Endothelial cell of umbilical vein (primary cell): ENCODE measurements at regions not wholly inside any gene's neighbourhood (a gene's known extent, or its start where the extent isn't known, plus 50 kb on each side); places are given as distances from the start of the nearest gene placed in this dataset.

Experiments used
- BruUV-seq: library from RNA; stranded (reverse); fragments of 400-500 nt; replicated peaks from 2 replicates; lab custom pipeline; 2021; lab: Mats Ljungman, UMichigan
- CTCF ChIA-PET: fragments of 300-600, 350-600 bp; sonication (Branson Sonifier 250); formaldehyde crosslinking; loops from one replicate; lab custom pipeline; 2021; ENCODE audit warnings: antibody characterized with exemption, inconsistent platforms; lab: Charles Lee
- POLR2A ChIA-PET: fragments of 300-600, 350-600 bp; sonication (Branson Sonifier 250); formaldehyde crosslinking; loops from one replicate; lab custom pipeline; 2021; ENCODE audit warnings: antibody characterized with exemption, inconsistent platforms; lab: Charles Lee
- DNase-seq: peaks from one replicate; pipeline ENCODE4 v3.0.0-alpha.2; 2011; ENCODE audit warnings: low read depth, low spot score
- FAIRE-seq: peaks from 2 replicates; lab custom pipeline; 2011; peaks lifted over from hg19 to GRCh38; lab: Jason Lieb, UNC
- H2AFZ ChIP-seq: 2 replicates; pipeline ENCODE4 v1.6.0; 2012; ENCODE audit warnings: low read depth, low read length, control low read depth, inconsistent platforms
- H3K27ac ChIP-seq: 2 replicates; pipeline ENCODE4 v1.5.1; 2011; ENCODE audit warnings: low read depth, mild to moderate bottlenecking, control low read depth, low read length, moderate library complexity; ENCODE audit not compliant: insufficient read depth
- H3K27me3 ChIP-seq, 2 experiments: 2 replicates each; pipeline versions ENCODE4 v1.6.0 to v1.6.1; 2011; ENCODE audit warnings: low read length in 2 of 2, mixed read lengths in 1 of 2; ENCODE audit not compliant: control insufficient read depth in 2 of 2, insufficient read depth in 2 of 2
- H3K36me3 ChIP-seq, 2 experiments: 2 replicates in 1 of 2; 3 replicates in 1 of 2; pipeline ENCODE4 v1.5.1; 2011; ENCODE audit warnings: low read length in 2 of 2, mild to moderate bottlenecking in 1 of 2, moderate library complexity in 1 of 2; ENCODE audit not compliant: control insufficient read depth in 2 of 2, insufficient read depth in 2 of 2; ENCODE audit errors: extremely low read depth in 1 of 2
- H3K4me1 ChIP-seq: 3 replicates; pipeline ENCODE4 v1.5.1; 2011; ENCODE audit warnings: mild to moderate bottlenecking, low read length; ENCODE audit not compliant: control insufficient read depth, insufficient read depth; ENCODE audit errors: extremely low read depth
- H3K4me2 ChIP-seq: 2 replicates; pipeline ENCODE4 v1.6.1; 2011; ENCODE audit warnings: low read length, control low read depth, mixed read lengths; ENCODE audit not compliant: insufficient read depth
- H3K4me3 ChIP-seq, 3 experiments: fragments of 200-600 bp in 1 of 3; sonication (generic), shearing (Covaris generic) in 1 of 3; replicated peaks in 1 of 3; 2 replicates each; pipeline ENCODE4 v1.5.1; 2011 to 2016; ENCODE audit warnings: control low read depth in 3 of 3, low read length in 3 of 3, mild to moderate bottlenecking in 2 of 3, inconsistent platforms in 1 of 3, low read depth in 1 of 3, moderate library complexity in 1 of 3; ENCODE audit not compliant: insufficient read depth in 1 of 3
- H3K79me2 ChIP-seq: 2 replicates; pipeline ENCODE4 v1.6.0; 2012; ENCODE audit warnings: low read length, inconsistent platforms; ENCODE audit not compliant: control insufficient read depth, insufficient read depth
- H3K9ac ChIP-seq: replicated peaks from 2 replicates; pipeline ENCODE3; 2011; ENCODE audit warnings: low read length, control low read depth; ENCODE audit not compliant: insufficient read depth; ENCODE audit errors: extremely low read depth
- H3K9me1 ChIP-seq: replicated peaks from 3 replicates; pipeline ENCODE4 v1.6.0; 2011; ENCODE audit warnings: mild to moderate bottlenecking, low read length; ENCODE audit not compliant: control insufficient read depth, insufficient read depth; ENCODE audit errors: extremely low read depth
- H3K9me3 ChIP-seq: replicated peaks from 2 replicates; pipeline ENCODE4 v1.5.1; 2012; ENCODE audit warnings: low read length, inconsistent platforms; ENCODE audit not compliant: control insufficient read depth, insufficient read depth
- H4K20me1 ChIP-seq: replicated peaks from 2 replicates; pipeline ENCODE3; 2011; ENCODE audit warnings: mild to moderate bottlenecking, low read length; ENCODE audit not compliant: control insufficient read depth, insufficient read depth; ENCODE audit errors: extremely low read depth
- EZH2 ChIP-seq: IDR thresholded peaks from 2 replicates; pipeline ENCODE4 v1.6.1; 2012; ENCODE audit warnings: borderline replicate concordance, low read depth, mild to moderate bottlenecking, moderate library complexity, low read length, inconsistent platforms; ENCODE audit not compliant: severe bottlenecking
- FOS ChIP-seq: IDR thresholded peaks from 2 replicates; pipeline ENCODE4 v1.6.1; 2011; ENCODE audit warnings: mild to moderate bottlenecking, low read length, moderate library complexity, borderline replicate concordance; ENCODE audit not compliant: insufficient read depth
- GATA2 ChIP-seq: IDR thresholded peaks from 2 replicates; pipeline ENCODE4 v1.7.0; 2011; ENCODE audit warnings: low read depth, mild to moderate bottlenecking, moderate library complexity, mixed read lengths, low read length; ENCODE audit not compliant: insufficient read length, insufficient read depth
- JUN ChIP-seq: IDR thresholded peaks from 2 replicates; pipeline ENCODE4 v1.6.1; 2011; ENCODE audit warnings: borderline replicate concordance, low read depth; ENCODE audit not compliant: insufficient read length, insufficient read depth
- MYC ChIP-seq: IDR thresholded peaks from one replicate; pipeline ENCODE4 v1.6.1; 2011; ENCODE audit warnings: mild to moderate bottlenecking, low read depth, low read length
- POLR2A ChIP-seq: IDR thresholded peaks from 2 replicates; pipeline ENCODE4 v1.6.1; 2012; ENCODE audit warnings: low read depth, mild to moderate bottlenecking, control low read depth, low read length
- POLR2AphosphoS5 ChIP-seq: IDR thresholded peaks from 2 replicates; pipeline ENCODE4 v1.6.1; 2012; ENCODE audit warnings: low read depth, mild to moderate bottlenecking, control low read depth, low read length, moderate library complexity; ENCODE audit not compliant: insufficient read depth
- dilution Hi-C: fragments of 300-500 bp; cut with MboI; formaldehyde crosslinking; loops from one replicate; pipeline ENCODE4 v1.15.0; 2019; ENCODE audit warnings: low sequenced_read_pairs; ENCODE audit not compliant: extremely low pct_ligation_motif_present
- intact Hi-C: fragments of 100-400 bp; cut with micrococcal nuclease; formaldehyde crosslinking; loops from one replicate; pipeline ENCODE4 v1.10.0; 2022
- TF ChIP-seq, protein P1 (sequence below), 2 donors: IDR thresholded peaks; 1 replicate in 1 of 2; 2 replicates in 1 of 2; pipeline ENCODE4 v1.5.1; 2011; ENCODE audit warnings: low read length in 2 of 2, mild to moderate bottlenecking in 2 of 2, moderate library complexity in 2 of 2, control low read depth in 1 of 2, inconsistent platforms in 1 of 2, low read depth in 1 of 2; ENCODE audit not compliant: insufficient read depth in 1 of 2; ENCODE audit errors: extremely low read depth in 1 of 2
- TF ChIP-seq, protein P2 (sequence below): IDR thresholded peaks from 2 replicates; pipeline ENCODE4 v1.6.1; 2011; ENCODE audit not compliant: insufficient read depth, insufficient read length

DNA sequence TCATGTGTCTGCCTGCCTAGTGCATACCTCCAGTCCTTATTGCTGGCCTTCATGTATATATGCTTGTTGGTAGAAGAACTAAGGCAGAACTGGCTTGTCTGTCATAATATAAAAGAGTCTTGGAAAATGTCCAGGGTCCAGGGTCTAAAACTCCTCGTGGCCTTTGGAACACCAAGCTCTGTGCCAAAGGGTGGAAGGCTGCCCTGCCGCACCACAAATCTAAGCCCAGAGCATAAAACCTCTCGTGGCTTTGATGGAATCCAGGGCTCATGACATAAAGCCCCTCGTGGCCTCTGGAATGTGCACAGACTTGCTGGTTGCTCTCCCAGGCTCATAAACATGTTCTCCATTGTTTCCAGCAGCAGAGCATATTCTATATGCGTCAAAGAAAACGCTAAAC lies 107.9 kb downstream of the BBS10 start:
- dilution Hi-C loops = no loop called here
- Histone ChIP-seq H3K9me3 (no peaks in the 10 kb centered on the region), H3K4me2 (no peak overlapping the region), H3K4me1 (peaks cover 17% of the 10 kb centered on the region), H3K9ac (no peak overlapping the region), H3K27me3 (no peaks in the 10 kb centered on the region), H3K4me3 (no peak overlapping the region), H2AFZ (no peak overlapping the region), H3K9me1 (no peaks in the 10 kb centered on the region), H3K27ac (no peak overlapping the region), H4K20me1 (no peaks in the 10 kb centered on the region), H3K79me2 (no peaks in the 10 kb centered on the region), H3K36me3 (no peaks in the 10 kb centered on the region)
- BruUV-seq = no TSS peak
- FAIRE-seq (no peak), DNase-seq (no peak)
- TF ChIP-seq POLR2AphosphoS5 (no peak), POLR2A (no peak), JUN (no peak), GATA2 (no peak), EZH2 (no peak), FOS (no peak), MYC (no peak)
- TF ChIP-seq, protein P1, sequence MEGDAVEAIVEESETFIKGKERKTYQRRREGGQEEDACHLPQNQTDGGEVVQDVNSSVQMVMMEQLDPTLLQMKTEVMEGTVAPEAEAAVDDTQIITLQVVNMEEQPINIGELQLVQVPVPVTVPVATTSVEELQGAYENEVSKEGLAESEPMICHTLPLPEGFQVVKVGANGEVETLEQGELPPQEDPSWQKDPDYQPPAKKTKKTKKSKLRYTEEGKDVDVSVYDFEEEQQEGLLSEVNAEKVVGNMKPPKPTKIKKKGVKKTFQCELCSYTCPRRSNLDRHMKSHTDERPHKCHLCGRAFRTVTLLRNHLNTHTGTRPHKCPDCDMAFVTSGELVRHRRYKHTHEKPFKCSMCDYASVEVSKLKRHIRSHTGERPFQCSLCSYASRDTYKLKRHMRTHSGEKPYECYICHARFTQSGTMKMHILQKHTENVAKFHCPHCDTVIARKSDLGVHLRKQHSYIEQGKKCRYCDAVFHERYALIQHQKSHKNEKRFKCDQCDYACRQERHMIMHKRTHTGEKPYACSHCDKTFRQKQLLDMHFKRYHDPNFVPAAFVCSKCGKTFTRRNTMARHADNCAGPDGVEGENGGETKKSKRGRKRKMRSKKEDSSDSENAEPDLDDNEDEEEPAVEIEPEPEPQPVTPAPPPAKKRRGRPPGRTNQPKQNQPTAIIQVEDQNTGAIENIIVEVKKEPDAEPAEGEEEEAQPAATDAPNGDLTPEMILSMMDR (IDR thresholded peaks at IDR 0.05; ENCODE audit: extremely low read depth in 1 of 2, insufficient read depth in 1 of 2, low read depth in 1 of 2, low read length in 2 of 2) = no peak
- TF ChIP-seq, protein P2, sequence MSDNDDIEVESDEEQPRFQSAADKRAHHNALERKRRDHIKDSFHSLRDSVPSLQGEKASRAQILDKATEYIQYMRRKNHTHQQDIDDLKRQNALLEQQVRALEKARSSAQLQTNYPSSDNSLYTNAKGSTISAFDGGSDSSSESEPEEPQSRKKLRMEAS = no peak
- intact Hi-C loops = no loop called here
- ChIA-PET POLR2A (no interaction called here), CTCF (no interaction called here)
